Small intestine (tissue), 7 donors: ENCODE measurements at regions not wholly inside any gene's neighbourhood (a gene's known extent, or its start where the extent isn't known, plus 50 kb on each side); places are given as distances from the start of the nearest gene placed in this dataset.
"Not testable (repeated sequence)": the region's sequence is repeated elsewhere in the genome, so short reads cannot be mapped to it uniquely, and the experiment has no call there.

Source experiments
- DNase-seq, 2 donors: peaks; one replicate each; pipeline versions ENCODE4 v3.0.0 to v3.0.0-alpha.2; 2013
- FAIRE-seq: peaks from 2 replicates; lab custom pipeline; 2012; peaks lifted over from hg19 to GRCh38; lab: Jason Lieb, UNC
- H3K27ac ChIP-seq, 3 donors: one replicate each; pipeline ENCODE4 v1.5.1; 2013; ENCODE audit warnings: low read length in 2 of 3, mild to moderate bottlenecking in 2 of 3, control low read depth in 1 of 3, inconsistent platforms in 1 of 3, low read depth in 1 of 3, moderate library complexity in 1 of 3
- H3K27me3 ChIP-seq, 3 donors: one replicate each; pipeline ENCODE4 v1.6.1; 2013; ENCODE audit warnings: low read length in 3 of 3, inconsistent platforms in 1 of 3; ENCODE audit not compliant: control insufficient read depth in 3 of 3, insufficient read depth in 3 of 3
- H3K36me3 ChIP-seq, 3 donors: one replicate each; pipeline ENCODE4 v1.6.1; 2013; ENCODE audit warnings: low read length in 3 of 3, inconsistent platforms in 1 of 3, low read depth in 1 of 3, mild to moderate bottlenecking in 1 of 3, moderate library complexity in 1 of 3; ENCODE audit not compliant: control insufficient read depth in 3 of 3, insufficient read depth in 2 of 3
- H3K4me1 ChIP-seq, 3 donors: one replicate each; pipeline ENCODE4 v1.6.1; 2013; ENCODE audit warnings: low read length in 2 of 3, inconsistent platforms in 1 of 3, low read depth in 1 of 3, mild to moderate bottlenecking in 1 of 3, moderate library complexity in 1 of 3; ENCODE audit not compliant: control insufficient read depth in 3 of 3, insufficient read depth in 2 of 3
- H3K4me3 ChIP-seq, 3 donors: one replicate each; pipeline ENCODE4 v1.5.1; 2013; ENCODE audit warnings: low read length in 3 of 3, control low read depth in 1 of 3, inconsistent platforms in 1 of 3, low read depth in 1 of 3, mild to moderate bottlenecking in 1 of 3, moderate library complexity in 1 of 3
- H3K9me3 ChIP-seq, 2 donors: one replicate each; pipeline ENCODE4 v1.6.1; 2013; ENCODE audit warnings: low read depth in 1 of 2, low read length in 1 of 2; ENCODE audit not compliant: control insufficient read depth in 2 of 2, insufficient read depth in 1 of 2
- WGBS, 3 donors: extraction: QIAGEN DNeasy Blood & Tissue Kit; methylation state at CpG; one replicate each; pipeline ENCODE4 v1.1.7; 2013; 5-methylcytosine and 5-hydroxymethylcytosine counted together
- donor health status: healthy with polysubstance abuse.
- donor health status: control.
- donor health status: control.
- donor health status: Bipolar disorder and iron deficiency.
- donor health status: healthy.

DNA sequence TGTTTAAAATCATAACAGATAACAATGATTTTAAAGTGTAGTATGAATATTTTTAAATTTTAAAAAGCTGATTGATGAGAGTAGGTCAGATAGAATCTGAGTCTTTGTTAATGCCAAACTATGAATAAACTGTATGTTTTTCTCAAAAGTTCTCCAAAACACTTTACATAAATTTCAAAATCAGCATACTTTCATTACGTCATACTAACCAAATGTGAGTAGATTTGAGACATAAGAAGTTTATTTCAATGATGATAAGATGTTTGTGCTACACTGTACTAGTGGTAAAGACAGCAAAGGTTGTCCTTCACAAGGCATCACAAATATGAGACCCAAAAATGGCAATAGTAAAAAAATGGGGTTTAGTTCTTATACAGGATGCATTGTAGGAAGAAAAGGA lies 1342.9 kb downstream of the SI start:
- H3K27ac ChIP-seq: no peak overlapping the region
- no peaks in the 10 kb centered on the region for H3K36me3 ChIP-seq
- H3K4me3 ChIP-seq: no peak overlapping the region
- no peak for DNase-seq
- H3K27me3 ChIP-seq: no peaks in the 10 kb centered on the region
- FAIRE-seq: no peak
- H3K9me3 ChIP-seq: peaks cover 0 to 5% of the 10 kb centered on the region in 2 donors
- WGBS, 3 donors: 48 to 66% (median 63%) methylated on average over 1 of the region's 1 CpG
- H3K4me1 ChIP-seq: no peaks in the 10 kb centered on the region

- H3K4me1 ChIP-seq: no peaks in the 10 kb centered on the region
- no peaks in the 10 kb centered on the region for H3K9me3 ChIP-seq
- no peak overlapping the region for H3K27ac ChIP-seq
- no peaks in the 10 kb centered on the region for H3K27me3 ChIP-seq
- FAIRE-seq (no peak), DNase-seq (no peak)
- H3K36me3 ChIP-seq: no peaks in the 10 kb centered on the region
- H3K4me3 ChIP-seq: no peak overlapping the region
- WGBS, 3 donors: 47 to 81% (median 60%) methylated on average over 2 of the region's 2 CpGs
These were observed 1347.6 kb downstream of the SI start for GRCh38 chr3:163730684-163731083.

DNA sequence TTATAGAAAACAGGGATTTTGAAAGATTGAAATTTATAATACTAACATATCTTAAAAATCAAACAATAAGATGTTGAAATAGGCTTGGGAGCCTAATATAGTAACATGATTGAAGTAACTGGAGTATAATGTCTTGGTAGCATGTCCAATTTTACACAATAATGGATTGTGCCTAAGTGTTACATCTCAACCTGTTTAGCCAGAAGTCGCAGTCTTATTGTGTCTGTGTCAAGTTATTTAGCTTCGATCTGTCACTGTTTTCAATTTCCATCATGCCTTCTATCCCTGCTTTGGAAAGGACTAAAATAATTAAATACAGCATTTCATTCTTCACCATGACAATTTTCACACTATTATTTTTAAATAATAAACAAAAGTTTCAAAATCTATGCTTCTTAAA lies 1352.2 kb downstream of the SI start:
- DNase-seq (no peak), FAIRE-seq (no peak)
- WGBS, 3 donors: 60 to 70% (median 68%) methylated on average over 2 of the region's 2 CpGs
- Histone ChIP-seq H3K27ac (no peak overlapping the region), H3K27me3 (no peaks in the 10 kb centered on the region), H3K4me1 (no peaks in the 10 kb centered on the region), H3K36me3 (no peaks in the 10 kb centered on the region), H3K9me3 (peaks cover 0 to 7% of the 10 kb centered on the region in 2 donors), H3K4me3 (no peak overlapping the region)

DNA sequence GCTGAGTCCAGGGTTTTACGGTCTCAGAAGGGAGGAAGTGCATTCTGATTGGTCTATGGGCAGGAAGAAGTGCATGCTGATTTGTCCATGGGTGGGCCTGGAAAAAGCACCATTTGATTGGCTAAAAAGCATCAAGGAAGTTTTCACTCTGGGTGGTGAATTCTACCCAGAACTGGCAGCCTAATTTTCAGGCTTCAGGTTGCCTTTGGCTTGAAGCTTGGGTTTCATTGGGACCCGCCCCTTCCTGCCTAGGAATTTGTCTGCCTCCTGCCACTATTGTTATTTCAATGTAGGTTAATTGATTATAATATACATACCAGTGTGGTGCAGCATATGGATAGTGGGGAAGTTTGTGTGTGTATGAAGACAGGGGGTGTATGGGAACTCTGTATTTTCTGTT lies 1355.9 kb downstream of the SI start:
- FAIRE-seq: no peak
- Histone ChIP-seq H3K9me3 (peaks cover 0 to 7% of the 10 kb centered on the region in 2 donors), H3K27me3 (no peaks in the 10 kb centered on the region), H3K4me3 (no peak overlapping the region), H3K4me1 (no peaks in the 10 kb centered on the region), H3K36me3 (no peaks in the 10 kb centered on the region), H3K27ac (no peak overlapping the region)
- 74 to 88% (median 83%) methylated on average over 2 of the region's 2 CpGs for whole genome bisulfite sequencing, 3 donors
- DNase-seq: no peak

GRCh38 chr3:163721596-163721995 lies 1356.7 kb downstream of the SI start:
- H3K27ac ChIP-seq: no peak overlapping the region
- H3K27me3 ChIP-seq: no peaks in the 10 kb centered on the region
- H3K4me1 ChIP-seq: no peaks in the 10 kb centered on the region
- H3K4me3 ChIP-seq: no peak overlapping the region
- FAIRE-seq: no peak
- DNase-seq: no peak
- 89 to 96% (median 93%) methylated on average over 6 of the region's 6 CpGs for WGBS, 3 donors
- peaks cover 0 to 7% of the 10 kb centered on the region in 2 donors for H3K9me3 ChIP-seq
- no peaks in the 10 kb centered on the region for H3K36me3 ChIP-seq

- Histone ChIP-seq H3K27me3 (no peaks in the 10 kb centered on the region), H3K9me3 (peaks cover 0 to 6% of the 10 kb centered on the region in 2 donors), H3K4me3 (no peak overlapping the region), H3K36me3 (no peaks in the 10 kb centered on the region), H3K4me1 (no peaks in the 10 kb centered on the region), H3K27ac (no peak overlapping the region)
- WGBS, 3 donors: 88 to 93% (median 89%) methylated on average over 4 of the region's 4 CpGs
- FAIRE-seq: no peak
- DNase-seq: no peak
These were observed 1360.9 kb downstream of the SI start for GRCh38 chr3:163717377-163717776.

GRCh38 chr3:163708428-163708827 lies 1369.9 kb downstream of the SI start:
- WGBS, 3 donors: 79 to 88% (median 88%) methylated on average over 1 of the region's 1 CpG
- Histone ChIP-seq H3K4me1 (no peaks in the 10 kb centered on the region), H3K27me3 (no peaks in the 10 kb centered on the region), H3K27ac (no peak overlapping the region), H3K9me3 (no peaks in the 10 kb centered on the region), H3K4me3 (no peak overlapping the region), H3K36me3 (no peaks in the 10 kb centered on the region)
- DNase-seq (no peak), FAIRE-seq (no peak)

- FAIRE-seq: peak; percentile 57
- Histone ChIP-seq H3K27ac (no peak overlapping the region), H3K9me3 (no peaks in the 10 kb centered on the region), H3K36me3 (no peaks in the 10 kb centered on the region), H3K4me3 (no peak overlapping the region), H3K4me1 (no peaks in the 10 kb centered on the region), H3K27me3 (no peaks in the 10 kb centered on the region)
- DNase-seq: no peak
These were observed 1370.6 kb downstream of the SI start for GRCh38 chr3:163707659-163708058.

GRCh38 chr3:163698221-163698620 lies 1380.1 kb downstream of the SI start:
- not testable (repeated sequence) for FAIRE-seq, H3K36me3 ChIP-seq, DNase-seq

More at GRCh38 chr3:163698221-163698620, 1380.1 kb downstream of the SI start:
- H3K4me3 ChIP-seq, H3K27ac ChIP-seq, H3K27me3 ChIP-seq, H3K4me1 ChIP-seq, H3K9me3 ChIP-seq: not testable (repeated sequence)
- WGBS, 3 donors: 51 to 65% (median 57%) methylated on average over 5 of the region's 5 CpGs
